ENCODE measurements at regions not wholly inside any gene's neighbourhood (a gene's known extent, or its start where the extent isn't known, plus 50 kb on each side); places are given as distances from the start of the nearest gene placed in this dataset.

DNA sequence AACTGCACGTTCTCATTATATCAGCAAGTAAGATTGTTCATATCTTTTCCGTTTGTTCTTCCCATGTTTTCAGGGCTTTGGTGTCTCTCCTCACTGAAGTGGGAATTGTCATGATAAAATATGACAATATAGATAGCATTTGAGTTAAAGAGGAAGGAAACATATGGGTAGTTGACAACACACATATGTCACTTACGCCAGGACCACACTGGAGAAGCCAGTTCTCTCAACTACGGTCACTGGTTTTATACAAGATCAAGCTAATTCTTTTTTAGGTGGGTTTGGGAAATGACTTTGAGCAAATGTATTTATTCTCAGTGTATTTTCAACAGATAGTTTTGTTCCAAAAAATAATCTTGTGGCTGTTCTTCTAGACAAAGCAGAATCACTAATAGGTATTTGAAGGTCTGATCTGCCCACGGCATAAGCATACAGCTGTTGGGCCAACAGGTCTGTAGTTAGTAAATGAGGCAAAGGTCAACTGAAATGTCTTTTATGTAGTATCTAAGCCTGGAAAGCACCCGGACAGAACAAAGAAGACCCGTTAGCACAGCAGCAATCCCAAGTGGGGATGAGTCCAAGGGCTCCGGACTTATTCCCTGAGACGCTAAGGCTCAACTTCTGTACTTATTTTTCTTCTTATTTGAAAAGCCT is 433.6 kb upstream of the ZP4 start:
- POLR2A ChIA-PET, result no interaction called here
- TF ChIP-seq, protein P1, sequence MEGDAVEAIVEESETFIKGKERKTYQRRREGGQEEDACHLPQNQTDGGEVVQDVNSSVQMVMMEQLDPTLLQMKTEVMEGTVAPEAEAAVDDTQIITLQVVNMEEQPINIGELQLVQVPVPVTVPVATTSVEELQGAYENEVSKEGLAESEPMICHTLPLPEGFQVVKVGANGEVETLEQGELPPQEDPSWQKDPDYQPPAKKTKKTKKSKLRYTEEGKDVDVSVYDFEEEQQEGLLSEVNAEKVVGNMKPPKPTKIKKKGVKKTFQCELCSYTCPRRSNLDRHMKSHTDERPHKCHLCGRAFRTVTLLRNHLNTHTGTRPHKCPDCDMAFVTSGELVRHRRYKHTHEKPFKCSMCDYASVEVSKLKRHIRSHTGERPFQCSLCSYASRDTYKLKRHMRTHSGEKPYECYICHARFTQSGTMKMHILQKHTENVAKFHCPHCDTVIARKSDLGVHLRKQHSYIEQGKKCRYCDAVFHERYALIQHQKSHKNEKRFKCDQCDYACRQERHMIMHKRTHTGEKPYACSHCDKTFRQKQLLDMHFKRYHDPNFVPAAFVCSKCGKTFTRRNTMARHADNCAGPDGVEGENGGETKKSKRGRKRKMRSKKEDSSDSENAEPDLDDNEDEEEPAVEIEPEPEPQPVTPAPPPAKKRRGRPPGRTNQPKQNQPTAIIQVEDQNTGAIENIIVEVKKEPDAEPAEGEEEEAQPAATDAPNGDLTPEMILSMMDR (IDR thresholded peaks at IDR 0.05; ENCODE audit: insufficient read depth, low read depth, low read length), result no peak
- CTCF ChIA-PET, result no interaction called here
- Histone ChIP-seq H3K27me3 (ENCODE audit: control insufficient read depth, insufficient read depth, low read length) (no peaks in the 10 kb centered on the region), H3K4me3 (ENCODE audit: low read depth, low read length) (no peak overlapping the region), H3K36me3 (ENCODE audit: control insufficient read depth, insufficient read depth, low read length) (no peaks in the 10 kb centered on the region)
- DNase-seq (ENCODE audit: low read depth), result no peak

DNA sequence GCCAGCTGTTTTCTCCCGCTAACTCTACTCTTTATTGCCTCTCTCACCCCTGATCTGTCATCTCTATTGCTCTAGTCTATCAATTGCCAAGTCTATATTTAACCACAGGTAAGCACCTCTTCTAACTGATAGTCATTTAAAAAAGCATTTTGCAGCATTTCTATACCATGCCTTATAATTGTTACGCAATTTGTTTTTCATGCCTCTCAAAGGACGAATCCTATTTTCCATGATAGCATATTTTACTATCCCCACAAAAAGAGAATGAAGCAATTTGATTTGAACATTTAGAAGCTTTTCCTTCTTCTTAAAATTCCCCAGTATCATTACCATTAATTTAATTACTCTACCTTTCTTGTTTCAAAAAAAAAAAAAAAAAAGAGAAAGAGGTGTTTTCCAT is 432.8 kb upstream of the ZP4 start:
- DNase-seq (ENCODE audit: low read depth), result no peak
- no peak overlapping the region for H3K4me3 ChIP-seq (ENCODE audit: low read depth, low read length)
- H3K36me3 ChIP-seq (ENCODE audit: control insufficient read depth, insufficient read depth, low read length), result no peaks in the 10 kb centered on the region
- H3K27me3 ChIP-seq (ENCODE audit: control insufficient read depth, insufficient read depth, low read length), result no peaks in the 10 kb centered on the region
- ChIA-PET POLR2A (no interaction called here), CTCF (no interaction called here)
- TF ChIP-seq, protein P1 (IDR thresholded peaks at IDR 0.05; ENCODE audit: insufficient read depth, low read depth, low read length), result no peak

DNA sequence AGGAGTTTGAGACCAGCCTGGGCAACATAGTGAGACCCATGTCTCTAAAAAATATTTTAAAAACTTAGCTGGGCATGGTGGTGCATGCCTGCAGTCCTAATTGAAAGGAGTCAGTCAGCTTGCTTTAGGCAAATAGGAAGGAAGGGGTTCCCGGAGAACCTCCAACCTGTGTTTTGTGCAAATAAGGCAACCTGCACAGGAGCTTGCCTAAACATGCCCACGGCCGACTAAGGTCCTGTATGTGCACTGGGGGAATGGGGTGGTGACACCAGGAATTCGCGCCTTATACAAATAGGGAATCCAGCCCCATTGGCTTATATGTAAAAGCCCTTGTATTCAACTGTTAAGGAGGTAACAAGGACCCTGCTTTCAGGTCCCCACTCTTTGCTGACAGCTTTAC is 429.2 kb upstream of the ZP4 start:
- Histone ChIP-seq H3K4me3 (ENCODE audit: low read depth, low read length) (no peak overlapping the region), H3K36me3 (ENCODE audit: control insufficient read depth, insufficient read depth, low read length) (no peaks in the 10 kb centered on the region), H3K27me3 (ENCODE audit: control insufficient read depth, insufficient read depth, low read length) (no peaks in the 10 kb centered on the region)
- no peak for DNase-seq (ENCODE audit: low read depth)
- CTCF ChIA-PET, result no interaction called here
- TF ChIP-seq, protein P1 (IDR thresholded peaks at IDR 0.05; ENCODE audit: insufficient read depth, low read depth, low read length), result no peak
- POLR2A ChIA-PET, result no interaction called here

DNA sequence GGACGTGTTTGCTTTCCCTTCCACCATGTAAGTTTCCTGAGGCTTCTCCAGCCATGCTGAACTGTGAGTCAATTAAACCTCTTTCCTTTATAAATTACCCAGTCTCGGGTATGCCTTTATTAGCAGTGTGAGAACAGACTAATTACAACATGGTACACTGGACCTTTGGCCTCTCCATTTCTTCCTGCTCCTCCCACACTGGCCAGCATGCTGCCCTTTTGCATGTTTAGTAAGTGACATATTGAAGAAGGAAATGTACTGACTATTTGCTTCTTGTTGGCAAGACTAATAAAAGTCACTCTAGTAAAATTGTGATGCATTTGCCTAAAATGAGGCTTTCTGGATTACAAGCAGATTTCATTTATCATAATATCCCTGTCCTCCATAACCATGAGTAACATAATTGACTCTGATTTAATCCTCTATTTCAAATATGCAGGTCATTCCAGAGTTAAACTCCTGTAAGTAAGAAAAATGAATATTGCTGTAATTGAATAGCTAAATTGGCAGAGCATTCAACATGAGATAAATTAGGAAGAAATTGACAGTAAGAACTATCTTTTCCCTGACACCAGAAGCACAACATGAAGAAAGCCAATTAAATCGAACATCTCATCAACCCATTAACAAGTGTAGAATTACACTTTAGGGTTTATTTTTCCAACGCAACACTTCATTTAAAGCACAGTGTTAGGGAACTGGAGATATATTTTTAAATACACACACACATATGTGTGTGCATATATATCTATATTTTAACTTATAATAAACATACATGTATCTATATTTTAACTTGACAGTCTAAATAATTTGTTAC is 427.8 kb upstream of the ZP4 start:
- POLR2A ChIA-PET, result no interaction called here
- Histone ChIP-seq H3K36me3 (ENCODE audit: control insufficient read depth, insufficient read depth, low read length) (no peaks in the 10 kb centered on the region), H3K27me3 (ENCODE audit: control insufficient read depth, insufficient read depth, low read length) (no peaks in the 10 kb centered on the region), H3K4me3 (ENCODE audit: low read depth, low read length) (no peak overlapping the region)
- TF ChIP-seq, protein P1 (IDR thresholded peaks at IDR 0.05; ENCODE audit: insufficient read depth, low read depth, low read length), result no peak
- CTCF ChIA-PET, result no interaction called here
- DNase-seq (ENCODE audit: low read depth), result no peak

DNA sequence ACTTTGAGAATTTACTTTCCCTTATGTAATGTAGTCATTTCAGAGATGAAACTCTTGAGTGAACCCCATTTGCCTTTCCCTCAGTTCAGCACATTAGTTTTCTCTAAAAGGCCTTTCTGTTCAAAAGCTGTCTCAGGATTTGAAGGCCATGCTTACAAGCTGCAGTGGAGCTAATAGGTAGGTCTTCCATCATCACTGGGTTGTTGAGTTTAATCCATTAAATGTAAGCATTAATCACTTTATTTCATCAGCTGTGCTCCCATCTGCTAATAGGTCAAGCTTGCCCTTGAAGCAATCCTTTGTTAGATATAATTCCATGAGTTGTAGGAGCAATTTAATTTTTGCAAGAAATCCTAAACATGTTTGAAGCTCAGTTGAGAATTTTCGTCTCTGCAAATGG is 422.2 kb upstream of the ZP4 start:
- CTCF ChIA-PET, result no interaction called here

More for the DNA sequence above, 422.2 kb upstream of the ZP4 start:
- no peak for DNase-seq (ENCODE audit: low read depth)
- Histone ChIP-seq H3K27me3 (ENCODE audit: control insufficient read depth, insufficient read depth, low read length) (no peaks in the 10 kb centered on the region), H3K36me3 (ENCODE audit: control insufficient read depth, insufficient read depth, low read length) (no peaks in the 10 kb centered on the region), H3K4me3 (ENCODE audit: low read depth, low read length) (no peak overlapping the region)
- POLR2A ChIA-PET, result no interaction called here
- TF ChIP-seq, protein P1 (IDR thresholded peaks at IDR 0.05; ENCODE audit: insufficient read depth, low read depth, low read length), result no peak

Measured in BJ (cell line).